Muscle layer of duodenum (tissue), 2 donors: ENCODE measurements at regions not wholly inside any gene's neighbourhood (a gene's known extent, or its start where the extent isn't known, plus 50 kb on each side); places are given as distances from the start of the nearest gene placed in this dataset.

Experiments used
- H3K27ac ChIP-seq: one replicate; pipeline ENCODE4 v1.7.0; 2013; ENCODE audit warnings: mild to moderate bottlenecking, low read length
- H3K27me3 ChIP-seq: one replicate; pipeline ENCODE4 v1.7.0; 2013; ENCODE audit warnings: low read depth, mild to moderate bottlenecking, control low read depth, low read length
- H3K36me3 ChIP-seq, 2 donors: one replicate each; pipeline ENCODE4 v1.7.0; 2013; ENCODE audit warnings: low read length in 2 of 2, control low read depth in 1 of 2, mild to moderate bottlenecking in 1 of 2; ENCODE audit not compliant: insufficient read depth in 2 of 2, control insufficient read depth in 1 of 2
- H3K4me1 ChIP-seq, 2 donors: one replicate each; pipeline ENCODE4 v1.7.0; 2013; ENCODE audit warnings: low read length in 2 of 2, mild to moderate bottlenecking in 2 of 2, control low read depth in 1 of 2, moderate library complexity in 1 of 2; ENCODE audit not compliant: insufficient read depth in 2 of 2, control insufficient read depth in 1 of 2
- H3K4me3 ChIP-seq, 2 donors: one replicate each; pipeline ENCODE4 v1.7.0; 2013; ENCODE audit warnings: low read length in 2 of 2, low read depth in 1 of 2, mild to moderate bottlenecking in 1 of 2
- H3K9me3 ChIP-seq, 2 donors: one replicate each; pipeline ENCODE4 v1.7.0; 2013; ENCODE audit warnings: low read length in 2 of 2, control low read depth in 1 of 2, mild to moderate bottlenecking in 1 of 2; ENCODE audit not compliant: control insufficient read depth in 1 of 2
- donor health status: healthy.

DNA sequence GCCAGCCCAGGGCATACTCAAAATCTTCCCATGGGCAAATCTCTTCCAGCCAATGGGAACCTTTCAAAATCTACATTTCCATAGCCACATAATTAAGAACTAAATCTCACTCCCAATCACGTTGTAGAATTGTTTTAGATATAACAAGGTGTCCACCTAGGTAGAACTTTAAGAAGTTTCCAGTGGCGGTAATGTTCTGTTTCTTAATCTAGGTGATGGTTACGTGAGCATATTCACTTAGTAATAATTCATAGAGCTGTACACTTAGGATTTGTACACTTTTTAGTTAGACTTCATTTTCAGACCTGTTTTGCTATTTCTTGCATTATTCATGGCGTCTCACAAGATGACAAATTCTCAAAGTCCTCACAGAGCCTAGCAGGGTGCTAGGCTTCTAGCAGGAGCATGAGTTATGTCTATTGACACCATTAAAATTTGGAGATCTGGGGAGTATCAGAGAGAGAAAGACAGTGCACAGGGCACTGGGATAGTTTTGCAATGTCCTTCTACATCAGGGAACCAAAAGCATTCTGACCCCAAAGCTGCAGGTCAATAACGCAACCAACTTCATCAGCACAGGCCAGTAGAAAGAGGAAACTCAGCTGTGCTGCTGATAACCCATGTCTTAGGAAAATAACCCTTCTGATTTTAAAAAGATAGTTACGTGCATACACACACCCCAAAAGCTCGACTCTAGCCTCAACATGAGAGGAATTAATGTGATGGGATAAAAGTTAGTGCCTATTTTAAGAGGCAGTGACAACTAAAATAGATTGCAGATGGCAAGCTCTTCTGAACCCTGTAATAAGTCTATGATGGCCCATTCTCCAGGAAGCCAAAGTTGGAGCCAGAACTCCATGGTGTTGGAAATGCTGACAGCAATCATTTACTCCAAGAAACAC lies 518.1 kb upstream of the JARID2 start:
- no peak overlapping the region for H3K4me3 ChIP-seq
- H3K27ac ChIP-seq: peak overlapping the region; percentile 36

DNA sequence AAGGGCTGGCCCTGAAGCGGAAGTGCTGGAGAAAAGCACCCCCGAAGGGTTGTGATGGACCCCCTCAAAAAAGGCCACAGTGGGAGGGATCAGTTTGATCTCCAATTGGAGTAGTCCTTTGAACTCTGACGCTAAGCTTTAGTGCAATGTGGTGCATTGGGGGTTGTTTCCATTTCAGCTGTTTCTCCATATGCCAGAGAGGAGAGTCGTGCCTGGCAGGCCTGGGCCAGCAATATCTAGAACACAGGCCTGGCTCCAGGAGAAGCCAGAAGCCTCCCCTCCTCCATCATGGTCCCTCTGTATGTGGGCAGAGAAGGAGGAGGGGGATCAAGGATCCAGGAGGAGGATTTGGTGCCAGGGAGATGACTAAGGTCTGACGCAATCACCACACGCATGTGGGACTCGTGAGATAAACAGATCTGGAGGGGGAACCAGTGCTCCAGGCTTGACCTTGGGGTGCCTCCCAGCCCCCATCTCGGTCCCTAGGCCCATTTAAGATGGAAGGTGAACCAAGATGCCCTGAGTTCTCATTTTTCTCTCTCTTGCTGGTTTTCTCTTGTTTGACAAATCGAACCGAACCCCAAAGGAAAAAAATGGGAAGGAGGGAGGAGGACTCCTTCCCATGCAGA lies 517.4 kb upstream of the JARID2 start:
- Histone ChIP-seq H3K4me1 (no peaks in the 10 kb centered on the region), H3K36me3 (no peaks in the 10 kb centered on the region), H3K4me3 (no peak overlapping the region), H3K9me3 (no peaks in the 10 kb centered on the region), H3K27me3 (no peaks in the 10 kb centered on the region), H3K27ac (peak overlapping the region; percentile 36)

More for the DNA sequence above, 518.1 kb upstream of the JARID2 start:
- Histone ChIP-seq H3K4me1 (no peaks in the 10 kb centered on the region), H3K36me3 (no peaks in the 10 kb centered on the region), H3K27me3 (no peaks in the 10 kb centered on the region), H3K9me3 (no peaks in the 10 kb centered on the region)

DNA sequence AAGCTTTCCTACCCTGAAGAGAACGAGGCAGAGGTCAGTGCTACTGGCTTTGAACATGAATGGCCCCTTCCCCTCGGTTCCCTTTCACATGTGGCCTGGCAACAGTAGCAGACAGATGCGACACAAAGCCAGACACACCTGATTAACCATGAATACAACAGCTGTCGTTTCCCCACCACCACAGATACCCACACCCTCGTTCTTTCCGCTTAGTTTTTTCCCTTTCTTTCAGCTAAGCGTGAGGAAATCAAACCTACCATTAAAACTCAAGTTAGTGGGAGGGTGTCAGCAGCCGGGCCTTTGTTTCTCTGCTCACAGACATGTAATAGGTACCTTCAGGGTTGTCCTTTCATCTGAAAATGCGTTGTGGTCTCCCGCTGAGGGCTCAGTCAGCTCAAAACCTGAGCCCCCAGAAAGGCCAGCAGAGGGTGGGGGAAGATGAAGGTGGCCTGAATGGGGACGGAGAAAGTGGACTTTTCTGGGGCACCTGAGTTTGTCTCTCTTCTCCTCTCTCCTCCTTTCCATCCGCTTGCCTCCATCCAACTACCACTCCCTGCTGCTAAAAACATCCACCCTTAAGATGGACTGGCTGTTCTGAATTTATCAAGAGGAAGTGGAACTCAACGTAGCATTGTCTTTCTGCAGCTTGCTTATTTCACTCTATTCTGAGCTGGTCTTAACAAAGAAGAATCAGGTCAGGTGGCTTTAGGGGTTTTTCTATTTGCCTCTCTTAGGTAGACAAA lies 516.6 kb upstream of the JARID2 start:
- Histone ChIP-seq H3K4me3 (no peak overlapping the region), H3K9me3 (no peaks in the 10 kb centered on the region), H3K27ac (no peak overlapping the region), H3K4me1 (no peaks in the 10 kb centered on the region), H3K27me3 (no peaks in the 10 kb centered on the region), H3K36me3 (peaks cover 0 to 4% of the 10 kb centered on the region in 2 donors)

- Histone ChIP-seq H3K9me3 (no peaks in the 10 kb centered on the region), H3K27ac (no peak overlapping the region), H3K4me1 (peaks cover 0 to 4% of the 10 kb centered on the region in 2 donors), H3K36me3 (peaks cover 0 to 6% of the 10 kb centered on the region in 2 donors), H3K27me3 (no peaks in the 10 kb centered on the region), H3K4me3 (no peak overlapping the region)
These were observed 515.2 kb upstream of the JARID2 start for GRCh38 chr6:14730654-14731053.

GRCh38 chr6:14731611-14732010 lies 514.3 kb upstream of the JARID2 start:
- no peaks in the 10 kb centered on the region for H3K27me3 ChIP-seq
- H3K9me3 ChIP-seq: no peaks in the 10 kb centered on the region
- H3K4me3 ChIP-seq: no peak overlapping the region
- H3K4me1 ChIP-seq: peaks cover 0 to 4% of the 10 kb centered on the region in 2 donors
- peaks cover 0 to 6% of the 10 kb centered on the region in 2 donors for H3K36me3 ChIP-seq
- no peak overlapping the region for H3K27ac ChIP-seq

GRCh38 chr6:14732226-14732843 lies 513.5 kb upstream of the JARID2 start:
- H3K9me3 ChIP-seq: no peaks in the 10 kb centered on the region
- H3K4me3 ChIP-seq: no peak overlapping the region
- H3K36me3 ChIP-seq: peaks cover 0 to 6% of the 10 kb centered on the region in 2 donors
- peaks cover 0 to 4% of the 10 kb centered on the region in 2 donors for H3K4me1 ChIP-seq
- no peak overlapping the region for H3K27ac ChIP-seq
- no peaks in the 10 kb centered on the region for H3K27me3 ChIP-seq

GRCh38 chr6:14732844-14733757 lies 512.8 kb upstream of the JARID2 start:
- Histone ChIP-seq H3K36me3 (peaks cover 0 to 6% of the 10 kb centered on the region in 2 donors), H3K27ac (no peak overlapping the region), H3K4me1 (peaks cover 0 to 4% of the 10 kb centered on the region in 2 donors)

GRCh38 chr6:14734052-14734415 lies 511.8 kb upstream of the JARID2 start:
- Histone ChIP-seq H3K36me3 (peaks cover 0 to 6% of the 10 kb centered on the region in 2 donors), H3K4me1 (peaks cover 0 to 4% of the 10 kb centered on the region in 2 donors), H3K27ac (no peak overlapping the region), H3K4me3 (no peak overlapping the region), H3K27me3 (no peaks in the 10 kb centered on the region), H3K9me3 (no peaks in the 10 kb centered on the region)

More at GRCh38 chr6:14732844-14733757, 512.8 kb upstream of the JARID2 start:
- H3K27me3 ChIP-seq: no peaks in the 10 kb centered on the region
- no peaks in the 10 kb centered on the region for H3K9me3 ChIP-seq
- no peak overlapping the region for H3K4me3 ChIP-seq

DNA sequence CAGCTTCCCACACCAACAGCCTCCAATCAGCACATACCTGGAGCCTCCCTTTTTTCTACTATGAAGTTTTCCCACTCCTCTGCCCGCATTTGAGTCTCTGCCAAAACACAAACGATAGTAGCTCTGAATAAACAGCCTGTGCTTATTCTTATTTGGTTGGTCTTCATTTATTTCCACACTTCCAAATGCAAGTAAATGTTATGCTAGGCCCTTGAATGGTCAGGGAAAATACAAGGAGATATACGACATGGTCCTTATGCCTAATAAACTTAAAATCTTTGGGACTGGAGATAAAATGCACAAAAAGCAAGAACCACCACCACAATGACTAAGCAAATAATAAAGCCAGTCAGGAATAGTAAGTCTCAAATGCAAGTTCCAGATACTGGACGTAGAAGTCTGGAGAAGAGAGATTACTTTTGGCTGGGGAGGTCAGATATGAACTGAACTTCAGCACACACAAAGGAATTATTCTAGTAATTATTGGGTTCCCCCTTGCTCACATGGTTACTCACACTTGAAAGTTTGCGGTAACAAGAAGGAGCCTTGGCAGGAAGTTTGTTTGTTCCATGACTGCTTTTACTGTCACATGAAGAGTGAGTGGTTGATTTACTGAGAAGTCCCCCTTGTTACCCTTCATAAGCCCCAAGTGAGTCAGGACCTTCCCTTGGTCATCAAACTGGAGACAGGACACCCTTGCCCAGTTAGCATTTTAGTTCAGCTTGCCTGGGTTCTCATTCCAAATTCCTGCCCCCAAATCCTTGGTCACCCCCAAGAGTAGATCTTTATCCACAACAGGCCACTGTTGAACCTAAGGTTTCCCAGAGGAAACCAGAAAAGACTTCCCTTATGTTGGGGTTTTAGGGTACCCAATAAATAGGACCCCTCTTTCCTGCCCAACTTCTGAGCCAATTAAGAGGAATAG lies 511.2 kb upstream of the JARID2 start:
- Histone ChIP-seq H3K36me3 (peaks cover 0 to 6% of the 10 kb centered on the region in 2 donors), H3K27ac (no peak overlapping the region), H3K4me3 (no peak overlapping the region), H3K27me3 (no peaks in the 10 kb centered on the region), H3K9me3 (no peaks in the 10 kb centered on the region), H3K4me1 (peaks cover 0 to 4% of the 10 kb centered on the region in 2 donors)
